Left lung (tissue), 4 donors: ENCODE measurements at regions not wholly inside any gene's neighbourhood (a gene's known extent, or its start where the extent isn't known, plus 50 kb on each side); places are given as distances from the start of the nearest gene placed in this dataset.

Experiments
- ATAC-seq: fragments of 200-7000 bp; cut with Tn5 transposase; one replicate; pipeline ENCODE4 v1.9.1; 2020; ENCODE audit warnings: moderate library complexity
- DNase-seq, 4 donors: peaks; one replicate each; pipeline ENCODE4 v3.0.0-alpha.2; 2013 to 2020
- H3K27ac ChIP-seq, 2 donors: fragments of 200-600 bp; sonication (generic) in 1 of 2; one replicate each; pipeline versions ENCODE4 v1.5.0 to v1.8.0; 2020 to 2021
- H3K27me3 ChIP-seq, 2 donors: fragments of 200-600 bp; sonication (generic) in 1 of 2; one replicate each; pipeline versions ENCODE4 v1.5.0 to v1.8.0; 2020 to 2021
- H3K36me3 ChIP-seq, 2 donors: fragments of 200-600 bp; sonication (generic) in 1 of 2; one replicate each; pipeline versions ENCODE4 v1.5.0 to v1.8.0; 2020 to 2021
- H3K4me1 ChIP-seq, 2 donors: fragments of 200-600 bp; one replicate each; pipeline ENCODE4 v1.8.0; 2021
- H3K4me3 ChIP-seq, 2 donors: fragments of 200-600 bp; sonication (generic) in 1 of 2; one replicate each; pipeline versions ENCODE4 v1.5.0 to v1.8.0; 2020 to 2021; ENCODE audit warnings: mild to moderate bottlenecking in 1 of 2
- H3K9me3 ChIP-seq, 2 donors: fragments of 200-600 bp; sonication (generic) in 1 of 2; one replicate each; pipeline versions ENCODE4 v1.5.0 to v1.8.0; 2020 to 2021
- intact Hi-C, 2 donors: fragments of 100-400 bp; cut with DNase I; formaldehyde crosslinking; loops; one replicate each; pipeline versions ENCODE4 v1.11.2 to v1.14.2; 2022
- TF ChIP-seq, protein P1 (sequence below), 2 donors: fragments of 200-600 bp; sonication (generic) in 1 of 2; IDR thresholded peaks; one replicate each; pipeline versions ENCODE4 v1.5.0 to v1.8.0; 2021; ENCODE audit warnings: antibody characterized with exemption in 2 of 2
- donor health status: DM: no; HTN: yes; CAD: no.
- donor health status: DM: no; HTN: no; CAD: no.

DNA sequence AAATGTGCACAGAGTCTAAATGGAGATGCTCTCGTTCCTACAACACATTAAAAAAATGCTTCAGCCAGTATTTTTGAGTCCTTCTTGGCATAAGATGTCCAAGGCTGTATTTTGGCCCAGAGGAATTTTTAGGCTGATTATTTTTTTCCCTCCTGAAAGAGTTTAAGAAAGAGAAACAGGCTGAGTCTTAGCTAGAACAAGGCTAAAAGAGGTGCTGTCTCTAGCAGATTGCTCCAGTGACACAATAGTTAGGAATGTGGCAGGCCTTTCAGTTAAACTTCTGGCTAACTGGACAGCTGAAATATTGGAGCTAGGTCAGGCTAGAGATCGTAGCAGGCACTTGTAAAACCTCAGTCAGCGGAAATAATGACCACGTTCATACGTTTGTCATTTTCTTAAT, 271.4 kb upstream of the RARB start:
- Histone ChIP-seq H3K4me1 (no peaks in the 10 kb centered on the region), H3K36me3 (no peaks in the 10 kb centered on the region), H3K9me3 (no peaks in the 10 kb centered on the region), H3K27me3 (no peaks in the 10 kb centered on the region), H3K27ac (peak overlapping the region in 1 of 2 donors; percentile 26), H3K4me3 (no peak overlapping the region)
- ATAC-seq = peak; percentile 84
- intact Hi-C loops = no loop called here
- TF ChIP-seq, protein P1, sequence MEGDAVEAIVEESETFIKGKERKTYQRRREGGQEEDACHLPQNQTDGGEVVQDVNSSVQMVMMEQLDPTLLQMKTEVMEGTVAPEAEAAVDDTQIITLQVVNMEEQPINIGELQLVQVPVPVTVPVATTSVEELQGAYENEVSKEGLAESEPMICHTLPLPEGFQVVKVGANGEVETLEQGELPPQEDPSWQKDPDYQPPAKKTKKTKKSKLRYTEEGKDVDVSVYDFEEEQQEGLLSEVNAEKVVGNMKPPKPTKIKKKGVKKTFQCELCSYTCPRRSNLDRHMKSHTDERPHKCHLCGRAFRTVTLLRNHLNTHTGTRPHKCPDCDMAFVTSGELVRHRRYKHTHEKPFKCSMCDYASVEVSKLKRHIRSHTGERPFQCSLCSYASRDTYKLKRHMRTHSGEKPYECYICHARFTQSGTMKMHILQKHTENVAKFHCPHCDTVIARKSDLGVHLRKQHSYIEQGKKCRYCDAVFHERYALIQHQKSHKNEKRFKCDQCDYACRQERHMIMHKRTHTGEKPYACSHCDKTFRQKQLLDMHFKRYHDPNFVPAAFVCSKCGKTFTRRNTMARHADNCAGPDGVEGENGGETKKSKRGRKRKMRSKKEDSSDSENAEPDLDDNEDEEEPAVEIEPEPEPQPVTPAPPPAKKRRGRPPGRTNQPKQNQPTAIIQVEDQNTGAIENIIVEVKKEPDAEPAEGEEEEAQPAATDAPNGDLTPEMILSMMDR (IDR thresholded peaks at IDR 0.05) = no peak
- DNase-seq = peak in 1 of 4 donors; percentile 31

DNA sequence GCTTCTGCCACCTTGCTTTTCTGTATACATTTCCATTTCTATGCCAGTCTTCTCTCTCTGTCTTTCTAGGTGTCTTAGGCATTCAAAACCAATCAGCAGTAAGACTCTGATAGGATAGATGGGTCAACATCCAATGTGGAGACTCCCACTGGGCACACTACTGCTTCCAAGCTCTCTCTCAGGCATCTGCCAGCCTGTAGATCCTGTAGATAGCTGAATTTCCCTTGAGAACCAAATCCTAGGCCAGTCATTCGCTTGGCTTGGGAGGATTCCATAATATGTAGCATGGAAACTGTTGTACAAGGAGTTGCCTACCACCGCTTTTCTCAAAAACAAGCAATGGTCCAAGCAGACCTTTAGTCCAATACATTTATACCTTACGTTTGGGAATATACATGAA, 262.8 kb upstream of the RARB start:
- H3K4me1 ChIP-seq = no peaks in the 10 kb centered on the region
- H3K27me3 ChIP-seq = no peaks in the 10 kb centered on the region
- intact Hi-C loops = no loop called here
- H3K4me3 ChIP-seq = no peak overlapping the region
- no peaks in the 10 kb centered on the region for H3K36me3 ChIP-seq
- TF ChIP-seq, protein P1 (IDR thresholded peaks at IDR 0.05) = no peak
- H3K27ac ChIP-seq = no peak overlapping the region
- H3K9me3 ChIP-seq = peaks cover 0 to 25% of the 10 kb centered on the region in 2 donors
- DNase-seq = no peak
- no peak for ATAC-seq

DNA sequence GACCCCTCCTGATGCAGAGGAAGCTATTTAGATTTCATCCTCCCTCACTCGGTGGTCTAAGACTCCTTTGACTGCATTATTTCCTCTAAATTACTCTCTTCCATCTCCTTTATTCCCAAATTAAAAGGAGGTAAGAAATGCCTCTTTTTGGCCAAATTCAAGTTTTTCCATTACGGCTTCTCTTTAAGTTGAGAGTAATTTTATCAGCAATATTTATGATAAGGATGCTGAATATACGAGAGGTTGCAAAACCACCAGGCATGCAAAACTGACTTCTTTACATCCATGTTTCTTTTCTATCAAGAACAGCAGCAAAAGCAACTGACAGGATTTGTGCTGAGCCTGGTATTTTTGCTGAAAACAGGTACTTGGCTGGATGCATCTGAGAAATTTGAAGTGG, 262.0 kb upstream of the RARB start:
- Histone ChIP-seq H3K4me1 (no peaks in the 10 kb centered on the region), H3K4me3 (no peak overlapping the region), H3K36me3 (no peaks in the 10 kb centered on the region), H3K27me3 (no peaks in the 10 kb centered on the region), H3K27ac (no peak overlapping the region), H3K9me3 (peaks cover 0 to 25% of the 10 kb centered on the region in 2 donors)
- intact Hi-C loops = no loop called here
- TF ChIP-seq, protein P1 (IDR thresholded peaks at IDR 0.05) = no peak
- no peak for ATAC-seq
- no peak for DNase-seq

DNA sequence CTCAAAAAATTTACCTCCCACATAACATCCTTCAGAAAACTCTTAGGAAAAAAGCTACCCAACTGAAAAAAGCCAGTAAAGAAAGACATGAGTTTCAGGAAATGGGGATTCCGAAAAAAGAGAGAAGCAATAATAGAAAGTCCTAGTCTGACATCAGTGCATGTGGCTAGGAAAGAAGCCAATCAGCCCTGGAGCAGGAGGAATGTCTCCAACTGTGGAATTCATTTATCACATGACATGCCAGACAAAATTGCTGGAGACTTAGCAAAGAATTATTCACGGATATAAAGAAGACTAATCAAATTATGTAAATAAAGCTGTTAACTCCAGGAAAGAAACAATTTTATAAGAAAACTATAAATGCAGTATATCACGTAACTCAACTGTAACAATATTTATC, 258.9 kb upstream of the RARB start:
- DNase-seq (no peak), ATAC-seq (no peak)
- no peaks in the 10 kb centered on the region for H3K27me3 ChIP-seq
- intact Hi-C loops = no loop called here
- TF ChIP-seq, protein P1 (IDR thresholded peaks at IDR 0.05) = no peak
- peaks cover 0 to 20% of the 10 kb centered on the region in 2 donors for H3K9me3 ChIP-seq
- no peaks in the 10 kb centered on the region for H3K4me1 ChIP-seq
- no peak overlapping the region for H3K27ac ChIP-seq
- H3K4me3 ChIP-seq = no peak overlapping the region
- H3K36me3 ChIP-seq = no peaks in the 10 kb centered on the region

DNA sequence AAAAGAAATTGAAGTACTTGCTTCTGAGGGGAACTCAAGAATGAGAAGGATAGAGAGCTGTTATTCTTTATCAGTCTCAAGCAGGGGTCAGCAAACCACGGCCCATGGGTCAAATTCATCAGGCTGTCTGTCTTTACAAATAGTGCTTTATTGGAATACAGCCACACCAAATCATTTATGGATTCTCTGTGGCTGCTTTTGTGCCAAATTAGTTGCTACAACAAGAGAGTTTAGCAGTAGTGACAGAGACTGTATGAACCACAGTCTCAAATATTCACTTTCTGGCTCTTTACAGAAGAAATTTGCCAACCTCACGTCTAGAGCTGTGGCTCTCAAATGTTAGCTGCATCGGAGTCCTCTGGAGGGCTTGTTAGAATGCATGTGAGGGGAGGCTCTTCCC, 258.0 kb upstream of the RARB start:
- intact Hi-C loops = no loop called here
- Histone ChIP-seq H3K9me3 (peaks cover 0 to 20% of the 10 kb centered on the region in 2 donors), H3K4me3 (no peak overlapping the region), H3K27me3 (no peaks in the 10 kb centered on the region), H3K27ac (no peak overlapping the region), H3K36me3 (no peaks in the 10 kb centered on the region), H3K4me1 (no peaks in the 10 kb centered on the region)
- TF ChIP-seq, protein P1 (IDR thresholded peaks at IDR 0.05) = no peak
- ATAC-seq = no peak
- no peak for DNase-seq
